RWPE2 (cell line): ENCODE measurements at regions not wholly inside any gene's neighbourhood (a gene's known extent, or its start where the extent isn't known, plus 50 kb on each side); places are given as distances from the start of the nearest gene placed in this dataset.
"Not testable (repeated sequence)": the region's sequence is repeated elsewhere in the genome, so short reads cannot be mapped to it uniquely, and the experiment has no call there.

ENCODE experiments used
- ATAC-seq: fragments of 200-7000 bp; cut with Tn5 transposase; 3 replicates; pipeline ENCODE4 v1.9.1; 2021; ENCODE audit warnings: low read depth
- DNase-seq: peaks from one replicate; pipeline ENCODE4 v3.0.0-alpha.2; 2020; ENCODE audit warnings: low spot score
- H3K27ac ChIP-seq: fragments of 450-650 bp; 2 replicates; pipeline ENCODE4 v1.5.1; 2017; ENCODE audit warnings: mild to moderate bottlenecking; ENCODE audit not compliant: poor library complexity, severe bottlenecking
- H3K27me3 ChIP-seq: fragments of 250-450 bp; sonication (Bioruptor Pico); 2 replicates; pipeline ENCODE4 v1.5.1; 2021; ENCODE audit warnings: mild to moderate bottlenecking, moderate library complexity; ENCODE audit not compliant: insufficient read depth, poor library complexity, severe bottlenecking
- H3K36me3 ChIP-seq: fragments of 250-450 bp; sonication (Bioruptor Pico); 2 replicates; pipeline ENCODE4 v1.5.1; 2020; ENCODE audit warnings: low read depth, mild to moderate bottlenecking, moderate library complexity
- H3K4me1 ChIP-seq: fragments of 250-450 bp; sonication (Bioruptor Pico); 2 replicates; pipeline ENCODE4 v1.5.1; 2021; ENCODE audit warnings: mild to moderate bottlenecking, moderate library complexity; ENCODE audit not compliant: insufficient read depth, poor library complexity, severe bottlenecking
- H3K4me3 ChIP-seq: fragments of 250-450 bp; sonication (Bioruptor Pico); 2 replicates; pipeline ENCODE4 v1.5.1; 2021; ENCODE audit warnings: mild to moderate bottlenecking, moderate library complexity; ENCODE audit not compliant: severe bottlenecking
- H3K9me3 ChIP-seq: fragments of 250-450 bp; sonication (Bioruptor Pico); 2 replicates; pipeline ENCODE4 v1.5.1; 2021; ENCODE audit warnings: mild to moderate bottlenecking, moderate library complexity; ENCODE audit not compliant: severe bottlenecking

GRCh38 chr2:87290566-87291307 lies 269.1 kb upstream of the PLGLB1 start:
- not testable (repeated sequence) for H3K27me3 ChIP-seq, H3K9me3 ChIP-seq, H3K4me3 ChIP-seq, DNase-seq, H3K36me3 ChIP-seq, ATAC-seq, H3K27ac ChIP-seq, H3K4me1 ChIP-seq

DNA sequence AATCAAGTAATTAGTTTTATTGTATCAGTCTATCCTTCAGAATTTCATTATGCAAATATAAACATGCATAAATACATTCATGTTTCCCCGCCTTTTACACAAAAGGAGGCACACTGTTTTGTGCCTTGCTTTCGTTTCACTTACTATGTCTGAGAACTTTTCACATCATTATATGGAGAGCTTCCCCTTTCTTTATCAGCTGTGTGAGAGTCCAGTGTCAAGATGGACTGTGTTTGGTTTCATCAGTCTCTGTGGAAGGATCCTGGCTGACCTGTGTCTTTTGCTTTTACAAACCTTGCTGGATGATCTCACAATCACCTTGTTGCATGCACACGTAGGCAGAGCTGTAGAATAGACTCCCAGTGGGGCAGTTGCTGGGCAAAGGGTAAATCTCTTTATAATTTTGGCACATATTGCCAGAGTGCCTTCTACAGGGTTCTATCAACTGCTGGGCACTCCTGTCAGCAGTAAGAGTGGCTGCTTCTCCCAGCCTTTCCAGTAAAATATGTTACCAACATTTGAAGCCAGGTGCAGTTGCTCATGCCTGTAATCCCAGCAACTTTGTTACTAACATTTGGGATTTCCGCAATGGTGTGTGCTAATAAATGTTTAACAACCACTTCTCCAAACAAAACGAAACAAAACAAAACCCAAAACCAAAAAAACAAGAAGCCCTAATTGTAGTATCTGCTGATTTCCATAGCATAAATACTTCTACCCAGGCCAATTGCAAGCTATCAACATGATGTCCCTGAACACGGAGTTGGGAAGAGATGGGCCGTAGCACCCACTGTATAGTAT lies 270.0 kb upstream of the PLGLB1 start:
- not testable (repeated sequence) for H3K4me1 ChIP-seq, ATAC-seq, H3K27ac ChIP-seq, H3K4me3 ChIP-seq, H3K9me3 ChIP-seq, DNase-seq, H3K27me3 ChIP-seq, H3K36me3 ChIP-seq

- H3K4me3 ChIP-seq, H3K27ac ChIP-seq, H3K9me3 ChIP-seq, H3K36me3 ChIP-seq, H3K4me1 ChIP-seq, ATAC-seq, H3K27me3 ChIP-seq, DNase-seq: not testable (repeated sequence)
These were observed 272.4 kb upstream of the PLGLB1 start for GRCh38 chr2:87293931-87294594.

DNA sequence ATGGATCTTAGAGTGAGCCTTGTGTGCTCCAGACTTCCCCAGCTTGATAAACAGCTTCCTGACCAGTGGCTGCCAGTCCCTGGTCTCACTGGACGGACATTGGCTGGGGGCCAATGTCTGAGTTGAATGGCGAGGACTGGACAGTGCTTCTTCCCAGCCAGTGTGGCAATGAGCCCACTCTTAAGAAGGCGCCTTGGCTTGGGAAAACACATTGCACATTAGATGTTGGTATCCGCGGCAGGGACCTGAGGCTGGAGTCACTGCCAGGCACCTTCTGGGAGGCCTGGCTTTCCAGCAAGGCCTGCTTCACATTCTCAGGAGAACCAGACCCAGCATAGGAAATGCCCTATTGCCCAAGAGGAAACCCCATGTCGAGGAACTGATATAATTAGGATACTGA lies 273.5 kb upstream of the PLGLB1 start:
- not testable (repeated sequence) for ATAC-seq, H3K27ac ChIP-seq, H3K9me3 ChIP-seq

GRCh38 chr2:87301349-87301748 lies 279.7 kb upstream of the PLGLB1 start:
- DNase-seq, result not testable (repeated sequence)

More for the DNA sequence above, 273.5 kb upstream of the PLGLB1 start:
- not testable (repeated sequence) for H3K4me1 ChIP-seq, H3K36me3 ChIP-seq, H3K4me3 ChIP-seq, H3K27me3 ChIP-seq, DNase-seq

GRCh38 chr2:87301871-87302270 lies 280.2 kb upstream of the PLGLB1 start:
- H3K4me3 ChIP-seq, H3K27ac ChIP-seq, ATAC-seq, H3K36me3 ChIP-seq, H3K27me3 ChIP-seq, H3K9me3 ChIP-seq, DNase-seq, H3K4me1 ChIP-seq: not testable (repeated sequence)

More at GRCh38 chr2:87301349-87301748, 279.7 kb upstream of the PLGLB1 start:
- not testable (repeated sequence) for H3K27ac ChIP-seq, H3K36me3 ChIP-seq, H3K9me3 ChIP-seq, H3K4me3 ChIP-seq, ATAC-seq, H3K4me1 ChIP-seq, H3K27me3 ChIP-seq

- not testable (repeated sequence) for H3K36me3 ChIP-seq, H3K27me3 ChIP-seq, H3K4me3 ChIP-seq, H3K4me1 ChIP-seq, H3K27ac ChIP-seq, H3K9me3 ChIP-seq, DNase-seq, ATAC-seq
These were observed 287.0 kb upstream of the PLGLB1 start for GRCh38 chr2:87308621-87309020.

- 0 out of 3 replicates have a peak, but pooled peaks have one; percentile 36 for ATAC-seq
- H3K36me3 ChIP-seq, H3K9me3 ChIP-seq, H3K4me1 ChIP-seq, H3K4me3 ChIP-seq, H3K27me3 ChIP-seq, H3K27ac ChIP-seq, DNase-seq: not testable (repeated sequence)
These were observed 288.1 kb upstream of the PLGLB1 start for GRCh38 chr2:87309785-87310184.

- not testable (repeated sequence) for ATAC-seq, H3K4me1 ChIP-seq, DNase-seq, H3K27ac ChIP-seq, H3K9me3 ChIP-seq, H3K27me3 ChIP-seq, H3K36me3 ChIP-seq, H3K4me3 ChIP-seq
These were observed 290.3 kb upstream of the PLGLB1 start for GRCh38 chr2:87311896-87312441.

- not testable (repeated sequence) for H3K36me3 ChIP-seq, H3K27me3 ChIP-seq, H3K9me3 ChIP-seq, ATAC-seq, H3K4me1 ChIP-seq, H3K4me3 ChIP-seq, DNase-seq, H3K27ac ChIP-seq
These were observed 293.0 kb upstream of the PLGLB1 start for GRCh38 chr2:87314622-87315021.
